ENCODE measurements at regions not wholly inside any gene's neighbourhood (a gene's known extent, or its start where the extent isn't known, plus 50 kb on each side); places are given as distances from the start of the nearest gene placed in this dataset.

- ATAC-seq (replicated peaks in 1 of 4) (no peak), DNase-seq (no peak)
- Histone ChIP-seq H3K4me3 (ENCODE audit: control insufficient read depth in 1 of 2, extremely low read depth in 1 of 2, low read length in 1 of 2) (no peak overlapping the region), H3K27ac (ENCODE audit: low read length) (no peak overlapping the region), H3K4me1 (ENCODE audit: control insufficient read depth in 1 of 2, extremely low read depth in 1 of 2, insufficient read depth in 2 of 2, low read length in 2 of 2) (no peaks in the 10 kb centered on the region), H3K9me3 (no peaks in the 10 kb centered on the region), H3K27me3 (replicated peaks in 1 of 2; ENCODE audit: control insufficient read depth in 2 of 2, extremely low read depth in 1 of 2, insufficient read depth in 2 of 2, low read length in 1 of 2) (no peaks in the 10 kb centered on the region), H3K36me3 (ENCODE audit: control insufficient read depth in 2 of 2, extremely low read depth in 1 of 2, insufficient read depth in 1 of 2, low read length in 1 of 2) (no peaks in the 10 kb centered on the region)
- Mint-ChIP-seq H3K4me1 (peaks cover 5 to 9% (median 6%) of the 10 kb centered on the region in 3 donors), H3K27me3 (no peaks in the 10 kb centered on the region), H3K9me3 (no peaks in the 10 kb centered on the region), H3K4me3 (no peak overlapping the region), H3K27ac (no peak overlapping the region), H3K36me3 (no peaks in the 10 kb centered on the region)
- POLR2A ChIA-PET = no interaction called here
- CTCF ChIA-PET = interaction anchor here in 1 of 2 donors (0.6 kb wide), 1 partner anchor 29 kb away, joined by 3 read pairs; no protein-coding TSS in a partner anchor
- WGBS (ENCODE audit: insufficient coverage) = 100% methylated on average over 2 of the region's 4 CpGs
Measured at GRCh38 chr13:44237881-44238421, 135.7 kb upstream of the SERP2 start.

- Histone ChIP-seq H3K27me3 (replicated peaks in 1 of 2; ENCODE audit: control insufficient read depth in 2 of 2, extremely low read depth in 1 of 2, insufficient read depth in 2 of 2, low read length in 1 of 2) (no peaks in the 10 kb centered on the region), H3K4me3 (ENCODE audit: control insufficient read depth in 1 of 2, extremely low read depth in 1 of 2, low read length in 1 of 2) (no peak overlapping the region), H3K9me3 (no peaks in the 10 kb centered on the region), H3K4me1 (ENCODE audit: control insufficient read depth in 1 of 2, extremely low read depth in 1 of 2, insufficient read depth in 2 of 2, low read length in 2 of 2) (peaks cover 0 to 4% of the 10 kb centered on the region in 2 experiments), H3K36me3 (ENCODE audit: control insufficient read depth in 2 of 2, extremely low read depth in 1 of 2, insufficient read depth in 1 of 2, low read length in 1 of 2) (no peaks in the 10 kb centered on the region), H3K27ac (ENCODE audit: low read length) (no peak overlapping the region)
- Mint-ChIP-seq H3K9me3 (no peaks in the 10 kb centered on the region), H3K4me3 (no peak overlapping the region), H3K27me3 (peaks cover 0 to 3% of the 10 kb centered on the region in 2 donors), H3K4me1 (peaks cover 12 to 13% (median 13%) of the 10 kb centered on the region in 3 donors), H3K36me3 (no peaks in the 10 kb centered on the region), H3K27ac (no peak overlapping the region)
- ATAC-seq (replicated peaks in 1 of 4) (no peak), DNase-seq (no peak)
- ChIA-PET POLR2A (no interaction called here), CTCF (interaction anchor here in 1 of 2 donors (0.9 kb wide), 1 partner anchor 70 kb away, joined by 4 read pairs; no protein-coding TSS in a partner anchor)
- WGBS (ENCODE audit: insufficient coverage) = no CpG with 5 or more reads among the region's 1 CpG
Measured at GRCh38 chr13:44240611-44241145, 132.9 kb upstream of the SERP2 start.

GRCh38 chr13:44241638-44242037 is 132.0 kb upstream of the SERP2 start:
- CTCF ChIA-PET = interaction anchor here in 1 of 2 donors (0.6 kb wide), 1 partner anchor 191 kb away, joined by 3 read pairs; no protein-coding TSS in a partner anchor
- Histone ChIP-seq H3K4me3 (ENCODE audit: control insufficient read depth in 1 of 2, extremely low read depth in 1 of 2, low read length in 1 of 2) (no peak overlapping the region), H3K27ac (ENCODE audit: low read length) (no peak overlapping the region), H3K27me3 (replicated peaks in 1 of 2; ENCODE audit: control insufficient read depth in 2 of 2, extremely low read depth in 1 of 2, insufficient read depth in 2 of 2, low read length in 1 of 2) (no peaks in the 10 kb centered on the region), H3K9me3 (no peaks in the 10 kb centered on the region), H3K4me1 (ENCODE audit: control insufficient read depth in 1 of 2, extremely low read depth in 1 of 2, insufficient read depth in 2 of 2, low read length in 2 of 2) (peaks cover 0 to 4% of the 10 kb centered on the region in 2 experiments), H3K36me3 (ENCODE audit: control insufficient read depth in 2 of 2, extremely low read depth in 1 of 2, insufficient read depth in 1 of 2, low read length in 1 of 2) (no peaks in the 10 kb centered on the region)
- no peak for DNase-seq
- no peak for ATAC-seq (replicated peaks in 1 of 4)
- H3K9me3 Mint-ChIP-seq = no peaks in the 10 kb centered on the region
- H3K4me3 Mint-ChIP-seq = no peak overlapping the region
- POLR2A ChIA-PET = no interaction called here
- H3K4me1 Mint-ChIP-seq = peaks cover 12 to 13% (median 13%) of the 10 kb centered on the region in 3 donors
- 65% methylated on average over 4 of the region's 6 CpGs for WGBS (ENCODE audit: insufficient coverage)
- H3K27me3 Mint-ChIP-seq = peaks cover 0 to 3% of the 10 kb centered on the region in 2 donors
- no peaks in the 10 kb centered on the region for H3K36me3 Mint-ChIP-seq
- H3K27ac Mint-ChIP-seq = no peak overlapping the region

- H3K9me3 ChIP-seq = no peaks in the 10 kb centered on the region
- no peaks in the 10 kb centered on the region for H3K9me3 Mint-ChIP-seq
- H3K4me1 Mint-ChIP-seq = peaks cover 7 to 13% (median 7%) of the 10 kb centered on the region in 3 donors
- ChIA-PET POLR2A (no interaction called here), CTCF (interaction anchor here in 1 of 2 donors (0.6 kb wide), 1 partner anchor 32 kb away, joined by 6 read pairs; no protein-coding TSS in a partner anchor)
- H3K4me3 Mint-ChIP-seq = no peak overlapping the region
- H3K27ac Mint-ChIP-seq = no peak overlapping the region
- ATAC-seq (replicated peaks in 1 of 4) (no peak), DNase-seq (no peak)
- no peak overlapping the region for H3K4me3 ChIP-seq (ENCODE audit: control insufficient read depth in 1 of 2, extremely low read depth in 1 of 2, low read length in 1 of 2)
- no peaks in the 10 kb centered on the region for H3K36me3 ChIP-seq (ENCODE audit: control insufficient read depth in 2 of 2, extremely low read depth in 1 of 2, insufficient read depth in 1 of 2, low read length in 1 of 2)
- H3K36me3 Mint-ChIP-seq = no peaks in the 10 kb centered on the region
- H3K27me3 ChIP-seq (replicated peaks in 1 of 2; ENCODE audit: control insufficient read depth in 2 of 2, extremely low read depth in 1 of 2, insufficient read depth in 2 of 2, low read length in 1 of 2) = no peaks in the 10 kb centered on the region
- H3K27ac ChIP-seq (ENCODE audit: low read length) = no peak overlapping the region
- 86% methylated on average over 3 of the region's 3 CpGs for WGBS (ENCODE audit: insufficient coverage)
- peaks cover 0 to 3% of the 10 kb centered on the region in 2 donors for H3K27me3 Mint-ChIP-seq
- H3K4me1 ChIP-seq (ENCODE audit: control insufficient read depth in 1 of 2, extremely low read depth in 1 of 2, insufficient read depth in 2 of 2, low read length in 2 of 2) = peaks cover 0 to 4% of the 10 kb centered on the region in 2 experiments
Measured at GRCh38 chr13:44242766-44243165, 130.9 kb upstream of the SERP2 start.

- Mint-ChIP-seq H3K36me3 (no peaks in the 10 kb centered on the region), H3K27me3 (peaks cover 0 to 3% of the 10 kb centered on the region in 2 donors), H3K27ac (no peak overlapping the region), H3K9me3 (no peaks in the 10 kb centered on the region), H3K4me3 (no peak overlapping the region), H3K4me1 (peaks cover 6 to 13% (median 6%) of the 10 kb centered on the region in 3 donors)
- H3K27ac ChIP-seq (ENCODE audit: low read length) = no peak overlapping the region
- CTCF ChIA-PET = interaction anchor here in 1 of 2 donors (0.6 kb wide), 1 partner anchor 194 kb away, joined by 4 read pairs; no protein-coding TSS in a partner anchor
- H3K4me3 ChIP-seq (ENCODE audit: control insufficient read depth in 1 of 2, extremely low read depth in 1 of 2, low read length in 1 of 2) = no peak overlapping the region
- H3K9me3 ChIP-seq = no peaks in the 10 kb centered on the region
- no peaks in the 10 kb centered on the region for H3K27me3 ChIP-seq (replicated peaks in 1 of 2; ENCODE audit: control insufficient read depth in 2 of 2, extremely low read depth in 1 of 2, insufficient read depth in 2 of 2, low read length in 1 of 2)
- peak in 3 of 4 experiments; percentile 32 to 63 (median 45) for ATAC-seq (replicated peaks in 1 of 4)
- WGBS (ENCODE audit: insufficient coverage) = 55% methylated on average over 8 of the region's 11 CpGs
- peak in 9 of 35 experiments; percentile 9 to 35 (median 18) for DNase-seq
- H3K4me1 ChIP-seq (ENCODE audit: control insufficient read depth in 1 of 2, extremely low read depth in 1 of 2, insufficient read depth in 2 of 2, low read length in 2 of 2) = peaks cover 0 to 4% of the 10 kb centered on the region in 2 experiments
- no peaks in the 10 kb centered on the region for H3K36me3 ChIP-seq (ENCODE audit: control insufficient read depth in 2 of 2, extremely low read depth in 1 of 2, insufficient read depth in 1 of 2, low read length in 1 of 2)
- POLR2A ChIA-PET = no interaction called here
Measured at GRCh38 chr13:44243198-44243857, 130.3 kb upstream of the SERP2 start.

GRCh38 chr13:44244288-44244687 is 129.3 kb upstream of the SERP2 start:
- no peaks in the 10 kb centered on the region for H3K9me3 ChIP-seq
- Mint-ChIP-seq H3K27me3 (peaks cover 0 to 3% of the 10 kb centered on the region in 2 donors), H3K4me1 (peaks cover 6 to 13% (median 6%) of the 10 kb centered on the region in 3 donors), H3K4me3 (no peak overlapping the region), H3K27ac (no peak overlapping the region), H3K9me3 (no peaks in the 10 kb centered on the region), H3K36me3 (no peaks in the 10 kb centered on the region)
- H3K4me1 ChIP-seq (ENCODE audit: control insufficient read depth in 1 of 2, extremely low read depth in 1 of 2, insufficient read depth in 2 of 2, low read length in 2 of 2) = peaks cover 0 to 4% of the 10 kb centered on the region in 2 experiments
- 95% methylated on average over 4 of the region's 6 CpGs for WGBS (ENCODE audit: insufficient coverage)
- H3K36me3 ChIP-seq (ENCODE audit: control insufficient read depth in 2 of 2, extremely low read depth in 1 of 2, insufficient read depth in 1 of 2, low read length in 1 of 2) = no peaks in the 10 kb centered on the region
- H3K27ac ChIP-seq (ENCODE audit: low read length) = no peak overlapping the region
- ChIA-PET CTCF (no interaction called here), POLR2A (no interaction called here)
- no peaks in the 10 kb centered on the region for H3K27me3 ChIP-seq (replicated peaks in 1 of 2; ENCODE audit: control insufficient read depth in 2 of 2, extremely low read depth in 1 of 2, insufficient read depth in 2 of 2, low read length in 1 of 2)
- DNase-seq = no peak
- no peak for ATAC-seq (replicated peaks in 1 of 4)
- H3K4me3 ChIP-seq (ENCODE audit: control insufficient read depth in 1 of 2, extremely low read depth in 1 of 2, low read length in 1 of 2) = no peak overlapping the region

Measured in T-cell (primary cell).